ENCODE measurements at regions not wholly inside any gene's neighbourhood (a gene's known extent, or its start where the extent isn't known, plus 50 kb on each side); places are given as distances from the start of the nearest gene placed in this dataset.
"Not testable (repeated sequence)": the region's sequence is repeated elsewhere in the genome, so short reads cannot be mapped to it uniquely, and the experiment has no call there.

GRCh38 chr2:196298106-196298723 lies 126.8 kb upstream of the STK17B start:
- not testable (repeated sequence) for H3K27me3 ChIP-seq (ENCODE audit: control insufficient read depth in 3 of 3, insufficient read depth in 3 of 3, low read length in 3 of 3); H3K4me1 ChIP-seq (ENCODE audit: control insufficient read depth in 3 of 3, insufficient read depth in 3 of 3, low read length in 3 of 3); H3K4me3 ChIP-seq (ENCODE audit: low read length in 3 of 3); H3K9me3 ChIP-seq (ENCODE audit: control insufficient read depth in 3 of 3, low read length in 3 of 3); H3K9ac ChIP-seq (ENCODE audit: low read depth in 1 of 3, low read length in 3 of 3); H3K27ac ChIP-seq (ENCODE audit: low read depth, low read length); H3K36me3 ChIP-seq (ENCODE audit: control insufficient read depth in 3 of 3, insufficient read depth in 3 of 3, low read length in 3 of 3)

DNA sequence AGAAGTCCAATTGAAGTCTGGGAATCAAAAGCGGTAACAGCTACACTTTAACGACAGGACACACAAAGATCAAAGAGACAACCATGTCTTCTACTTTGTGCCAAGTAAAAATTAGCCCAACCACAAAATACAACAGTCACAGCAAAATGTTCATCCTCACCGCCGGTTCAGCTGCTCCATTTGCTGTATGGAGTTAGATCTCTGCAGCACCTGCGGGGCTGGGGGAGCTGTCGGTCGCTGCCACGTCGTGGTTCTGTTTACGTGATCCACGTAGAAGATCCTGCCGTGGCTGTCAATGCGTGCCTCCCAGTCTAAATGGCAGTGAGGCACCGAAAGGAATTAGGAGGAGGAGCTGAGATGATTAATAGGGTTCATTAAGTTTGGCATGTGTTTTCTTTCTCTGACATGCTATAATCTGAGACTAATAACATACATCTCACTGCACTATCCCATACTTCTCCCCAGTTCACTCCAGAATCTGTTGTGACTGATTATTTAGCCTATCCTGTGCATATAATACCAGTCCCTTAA lies 136.5 kb upstream of the STK17B start:
- H3K4me1 ChIP-seq (ENCODE audit: control insufficient read depth in 3 of 3, insufficient read depth in 3 of 3, low read length in 3 of 3), result no peaks in the 10 kb centered on the region
- H3K4me3 ChIP-seq (ENCODE audit: low read length in 3 of 3), result no peak overlapping the region
- H3K27me3 ChIP-seq (ENCODE audit: control insufficient read depth in 3 of 3, insufficient read depth in 3 of 3, low read length in 3 of 3), result no peaks in the 10 kb centered on the region
- H3K27ac ChIP-seq (ENCODE audit: low read depth, low read length), result no peak overlapping the region
- H3K36me3 ChIP-seq (ENCODE audit: control insufficient read depth in 3 of 3, insufficient read depth in 3 of 3, low read length in 3 of 3), result no peaks in the 10 kb centered on the region
- H3K9me3 ChIP-seq (ENCODE audit: control insufficient read depth in 3 of 3, low read length in 3 of 3), result no peaks in the 10 kb centered on the region
- H3K9ac ChIP-seq (ENCODE audit: low read depth in 1 of 3, low read length in 3 of 3), result no peak overlapping the region

GRCh38 chr2:196309691-196310090 lies 138.3 kb upstream of the STK17B start:
- H3K27me3 ChIP-seq (ENCODE audit: control insufficient read depth in 3 of 3, insufficient read depth in 3 of 3, low read length in 3 of 3), result no peaks in the 10 kb centered on the region
- no peak overlapping the region for H3K27ac ChIP-seq (ENCODE audit: low read depth, low read length)
- H3K9me3 ChIP-seq (ENCODE audit: control insufficient read depth in 3 of 3, low read length in 3 of 3), result no peaks in the 10 kb centered on the region
- H3K4me3 ChIP-seq (ENCODE audit: low read length in 3 of 3), result no peak overlapping the region
- H3K9ac ChIP-seq (ENCODE audit: low read depth in 1 of 3, low read length in 3 of 3), result no peak overlapping the region
- H3K36me3 ChIP-seq (ENCODE audit: control insufficient read depth in 3 of 3, insufficient read depth in 3 of 3, low read length in 3 of 3), result no peaks in the 10 kb centered on the region
- H3K4me1 ChIP-seq (ENCODE audit: control insufficient read depth in 3 of 3, insufficient read depth in 3 of 3, low read length in 3 of 3), result no peaks in the 10 kb centered on the region

GRCh38 chr2:196314157-196314556 lies 142.8 kb upstream of the STK17B start:
- Histone ChIP-seq H3K9ac (ENCODE audit: low read depth in 1 of 3, low read length in 3 of 3) (no peak overlapping the region), H3K36me3 (ENCODE audit: control insufficient read depth in 3 of 3, insufficient read depth in 3 of 3, low read length in 3 of 3) (peaks cover 0 to 2% (median 0%) of the 10 kb centered on the region in 3 donors), H3K4me3 (ENCODE audit: low read length in 3 of 3) (no peak overlapping the region), H3K27me3 (ENCODE audit: control insufficient read depth in 3 of 3, insufficient read depth in 3 of 3, low read length in 3 of 3) (no peaks in the 10 kb centered on the region), H3K27ac (ENCODE audit: low read depth, low read length) (no peak overlapping the region), H3K4me1 (ENCODE audit: control insufficient read depth in 3 of 3, insufficient read depth in 3 of 3, low read length in 3 of 3) (no peaks in the 10 kb centered on the region), H3K9me3 (ENCODE audit: control insufficient read depth in 3 of 3, low read length in 3 of 3) (no peaks in the 10 kb centered on the region)

- H3K27me3 ChIP-seq (ENCODE audit: control insufficient read depth in 3 of 3, insufficient read depth in 3 of 3, low read length in 3 of 3), result no peaks in the 10 kb centered on the region
- H3K4me3 ChIP-seq (ENCODE audit: low read length in 3 of 3), result no peak overlapping the region
- H3K4me1 ChIP-seq (ENCODE audit: control insufficient read depth in 3 of 3, insufficient read depth in 3 of 3, low read length in 3 of 3), result no peaks in the 10 kb centered on the region
- no peak overlapping the region for H3K27ac ChIP-seq (ENCODE audit: low read depth, low read length)
- no peaks in the 10 kb centered on the region for H3K9me3 ChIP-seq (ENCODE audit: control insufficient read depth in 3 of 3, low read length in 3 of 3)
- H3K9ac ChIP-seq (ENCODE audit: low read depth in 1 of 3, low read length in 3 of 3), result no peak overlapping the region
- H3K36me3 ChIP-seq (ENCODE audit: control insufficient read depth in 3 of 3, insufficient read depth in 3 of 3, low read length in 3 of 3), result peaks cover 0 to 2% (median 0%) of the 10 kb centered on the region in 3 donors
These were observed 143.4 kb upstream of the STK17B start for GRCh38 chr2:196314780-196315179.

GRCh38 chr2:196315388-196316049 lies 144.1 kb upstream of the STK17B start:
- Histone ChIP-seq H3K9me3 (ENCODE audit: control insufficient read depth in 3 of 3, low read length in 3 of 3) (no peaks in the 10 kb centered on the region), H3K9ac (ENCODE audit: low read depth in 1 of 3, low read length in 3 of 3) (no peak overlapping the region), H3K27me3 (ENCODE audit: control insufficient read depth in 3 of 3, insufficient read depth in 3 of 3, low read length in 3 of 3) (no peaks in the 10 kb centered on the region), H3K36me3 (ENCODE audit: control insufficient read depth in 3 of 3, insufficient read depth in 3 of 3, low read length in 3 of 3) (peaks cover 0 to 2% (median 0%) of the 10 kb centered on the region in 3 donors), H3K4me1 (ENCODE audit: control insufficient read depth in 3 of 3, insufficient read depth in 3 of 3, low read length in 3 of 3) (no peaks in the 10 kb centered on the region), H3K4me3 (ENCODE audit: low read length in 3 of 3) (no peak overlapping the region), H3K27ac (ENCODE audit: low read depth, low read length) (no peak overlapping the region)

DNA sequence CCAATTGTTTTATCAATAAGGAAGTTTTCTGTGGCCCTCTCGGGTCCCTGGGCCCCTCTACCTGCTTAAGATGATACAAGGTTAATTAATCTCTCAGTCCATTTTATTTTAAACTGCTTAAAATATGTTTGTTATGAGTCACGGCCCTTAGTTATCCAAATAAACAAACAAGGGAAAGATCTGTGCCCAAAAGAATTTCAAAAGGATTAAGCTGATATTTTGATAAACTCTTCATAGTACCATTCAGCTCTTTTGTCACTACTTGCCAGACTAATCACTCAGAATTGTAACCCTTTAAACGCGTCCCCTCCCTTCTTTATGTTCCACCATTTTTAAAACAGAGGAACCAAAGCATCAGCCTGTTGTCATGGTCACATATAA lies 144.7 kb upstream of the STK17B start:
- Histone ChIP-seq H3K27ac (ENCODE audit: low read depth, low read length) (no peak overlapping the region), H3K9ac (ENCODE audit: low read depth in 1 of 3, low read length in 3 of 3) (no peak overlapping the region), H3K27me3 (ENCODE audit: control insufficient read depth in 3 of 3, insufficient read depth in 3 of 3, low read length in 3 of 3) (no peaks in the 10 kb centered on the region), H3K9me3 (ENCODE audit: control insufficient read depth in 3 of 3, low read length in 3 of 3) (no peaks in the 10 kb centered on the region), H3K4me1 (ENCODE audit: control insufficient read depth in 3 of 3, insufficient read depth in 3 of 3, low read length in 3 of 3) (no peaks in the 10 kb centered on the region), H3K4me3 (ENCODE audit: low read length in 3 of 3) (no peak overlapping the region), H3K36me3 (ENCODE audit: control insufficient read depth in 3 of 3, insufficient read depth in 3 of 3, low read length in 3 of 3) (peaks cover 0 to 2% (median 0%) of the 10 kb centered on the region in 3 donors)

- Histone ChIP-seq H3K9ac (ENCODE audit: low read depth in 1 of 3, low read length in 3 of 3) (no peak overlapping the region), H3K9me3 (ENCODE audit: control insufficient read depth in 3 of 3, low read length in 3 of 3) (no peaks in the 10 kb centered on the region), H3K27ac (ENCODE audit: low read depth, low read length) (no peak overlapping the region), H3K36me3 (ENCODE audit: control insufficient read depth in 3 of 3, insufficient read depth in 3 of 3, low read length in 3 of 3) (peaks cover 0 to 2% (median 0%) of the 10 kb centered on the region in 3 donors), H3K27me3 (ENCODE audit: control insufficient read depth in 3 of 3, insufficient read depth in 3 of 3, low read length in 3 of 3) (no peaks in the 10 kb centered on the region), H3K4me3 (ENCODE audit: low read length in 3 of 3) (no peak overlapping the region), H3K4me1 (ENCODE audit: control insufficient read depth in 3 of 3, insufficient read depth in 3 of 3, low read length in 3 of 3) (no peaks in the 10 kb centered on the region)
These were observed 147.4 kb upstream of the STK17B start for GRCh38 chr2:196318517-196319377.

GRCh38 chr2:196322973-196323810 lies 151.8 kb upstream of the STK17B start:
- no peaks in the 10 kb centered on the region for H3K27me3 ChIP-seq (ENCODE audit: control insufficient read depth in 3 of 3, insufficient read depth in 3 of 3, low read length in 3 of 3)
- no peak overlapping the region for H3K4me3 ChIP-seq (ENCODE audit: low read length in 3 of 3)
- no peak overlapping the region for H3K9ac ChIP-seq (ENCODE audit: low read depth in 1 of 3, low read length in 3 of 3)
- no peaks in the 10 kb centered on the region for H3K9me3 ChIP-seq (ENCODE audit: control insufficient read depth in 3 of 3, low read length in 3 of 3)
- H3K4me1 ChIP-seq (ENCODE audit: control insufficient read depth in 3 of 3, insufficient read depth in 3 of 3, low read length in 3 of 3), result no peaks in the 10 kb centered on the region
- H3K27ac ChIP-seq (ENCODE audit: low read depth, low read length), result no peak overlapping the region
- H3K36me3 ChIP-seq (ENCODE audit: control insufficient read depth in 3 of 3, insufficient read depth in 3 of 3, low read length in 3 of 3), result peaks cover 0 to 2% (median 0%) of the 10 kb centered on the region in 3 donors
